ENCODE measurements at regions not wholly inside any gene's neighbourhood (a gene's known extent, or its start where the extent isn't known, plus 50 kb on each side); places are given as distances from the start of the nearest gene placed in this dataset.

- no peak for FAIRE-seq
These were observed 317.3 kb upstream of the CDH4 start for GRCh38 chr20:60934724-60935123.

- no peak for FAIRE-seq
These were observed 316.1 kb upstream of the CDH4 start for GRCh38 chr20:60935971-60936370.

- FAIRE-seq: no peak
These were observed 314.5 kb upstream of the CDH4 start for GRCh38 chr20:60937585-60937984.

GRCh38 chr20:60941379-60941778, 310.7 kb upstream of the CDH4 start:
- no peak for FAIRE-seq

- FAIRE-seq: no peak
These were observed 304.2 kb upstream of the CDH4 start for GRCh38 chr20:60947819-60948218.

- FAIRE-seq: no peak
These were observed 303.8 kb upstream of the CDH4 start for GRCh38 chr20:60948224-60948623.

- FAIRE-seq: no peak
These were observed 301.5 kb upstream of the CDH4 start for GRCh38 chr20:60950561-60950960.

- no peak for FAIRE-seq
These were observed 301.1 kb upstream of the CDH4 start for GRCh38 chr20:60950974-60951373.

- FAIRE-seq: no peak
These were observed 299.2 kb upstream of the CDH4 start for GRCh38 chr20:60952861-60953260.

- no peak for FAIRE-seq
These were observed 298.7 kb upstream of the CDH4 start for GRCh38 chr20:60953321-60953720.

GRCh38 chr20:60955706-60956105, 296.4 kb upstream of the CDH4 start:
- no peak for FAIRE-seq

GRCh38 chr20:60956194-60956593, 295.9 kb upstream of the CDH4 start:
- FAIRE-seq: no peak

GRCh38 chr20:60957621-60958020, 294.4 kb upstream of the CDH4 start:
- FAIRE-seq: no peak

- no peak for FAIRE-seq
These were observed 292.1 kb upstream of the CDH4 start for GRCh38 chr20:60959971-60960370.

- FAIRE-seq: no peak
These were observed 291.6 kb upstream of the CDH4 start for GRCh38 chr20:60960500-60960899.

GRCh38 chr20:60961551-60961950, 290.5 kb upstream of the CDH4 start:
- FAIRE-seq: no peak

GRCh38 chr20:60962367-60963045, 289.6 kb upstream of the CDH4 start:
- FAIRE-seq: no peak

- FAIRE-seq: no peak
These were observed 288.9 kb upstream of the CDH4 start for GRCh38 chr20:60963146-60963545.

- no peak for FAIRE-seq
These were observed 287.1 kb upstream of the CDH4 start for GRCh38 chr20:60964911-60965310.

- FAIRE-seq: no peak
These were observed 286.0 kb upstream of the CDH4 start for GRCh38 chr20:60966031-60966430.

GRCh38 chr20:60966766-60967165, 285.3 kb upstream of the CDH4 start:
- FAIRE-seq: no peak

GRCh38 chr20:60967431-60968316, 284.4 kb upstream of the CDH4 start:
- no peak for FAIRE-seq

- FAIRE-seq: no peak
These were observed 283.0 kb upstream of the CDH4 start for GRCh38 chr20:60968853-60969720.
